CD14-positive monocyte (primary cell): ENCODE measurements at regions not wholly inside any gene's neighbourhood (a gene's known extent, or its start where the extent isn't known, plus 50 kb on each side); places are given as distances from the start of the nearest gene placed in this dataset.

ENCODE experiments used
- DNase-seq, 3 donors: peaks; one replicate each; pipeline ENCODE4 v3.0.0-alpha.2; 2011 to 2022
- H2AFZ ChIP-seq: 2 replicates; pipeline ENCODE4 v1.6.0; 2012; ENCODE audit warnings: mild to moderate bottlenecking, low read depth, low read length, inconsistent platforms; ENCODE audit not compliant: insufficient read depth, poor library complexity, severe bottlenecking
- H3K27ac ChIP-seq, 2 donors: 1 replicate in 1 of 2; 2 replicates in 1 of 2; pipeline ENCODE4 v1.5.1; 2012 to 2013; ENCODE audit warnings: low read length in 2 of 2, control low read depth in 1 of 2, inconsistent platforms in 1 of 2, low read depth in 1 of 2, mild to moderate bottlenecking in 1 of 2
- H3K27me3 ChIP-seq, 2 donors: one replicate each; pipeline versions ENCODE4 v1.6.0 to v1.6.1; 2011 to 2013; ENCODE audit warnings: low read length in 2 of 2; ENCODE audit not compliant: control insufficient read depth in 2 of 2, insufficient read depth in 2 of 2
- H3K36me3 ChIP-seq, 2 donors: replicated peaks in 1 of 2; 1 replicate in 1 of 2; 2 replicates in 1 of 2; pipeline versions ENCODE4 v1.5.1 to v1.6.1; 2012 to 2013; ENCODE audit warnings: low read length in 2 of 2, control low read depth in 1 of 2, inconsistent platforms in 1 of 2, mild to moderate bottlenecking in 1 of 2; ENCODE audit not compliant: insufficient read depth in 2 of 2, control insufficient read depth in 1 of 2
- H3K4me1 ChIP-seq, 2 donors: 1 replicate in 1 of 2; 2 replicates in 1 of 2; pipeline versions ENCODE4 v1.5.1 to v1.6.1; 2012 to 2013; ENCODE audit warnings: low read length in 2 of 2, control low read depth in 1 of 2, inconsistent platforms in 1 of 2, mild to moderate bottlenecking in 1 of 2, moderate library complexity in 1 of 2; ENCODE audit not compliant: insufficient read depth in 2 of 2, control insufficient read depth in 1 of 2
- H3K4me2 ChIP-seq: replicated peaks from 2 replicates; pipeline ENCODE3; 2012; ENCODE audit warnings: low read length, moderate library complexity, mild to moderate bottlenecking; ENCODE audit not compliant: poor library complexity, severe bottlenecking; ENCODE audit errors: extremely low read depth
- H3K4me3 ChIP-seq, 3 experiments: fragments of 200-600 bp in 1 of 3; sonication (generic) in 1 of 3; replicated peaks in 1 of 3; 1 replicate in 2 of 3; 2 replicates in 1 of 3; pipeline ENCODE4 v1.5.1; 2011 to 2013; ENCODE audit warnings: low read length in 3 of 3, mild to moderate bottlenecking in 3 of 3, control low read depth in 2 of 3, low read depth in 2 of 3, inconsistent platforms in 1 of 3, moderate library complexity in 1 of 3
- H3K79me2 ChIP-seq: 2 replicates; pipeline ENCODE4 v1.6.0; 2012; ENCODE audit warnings: mild to moderate bottlenecking, control low read depth, inconsistent platforms, low read length, moderate library complexity; ENCODE audit not compliant: insufficient read depth
- H3K9ac ChIP-seq: 2 replicates; pipeline ENCODE4 v1.6.0; 2017; ENCODE audit warnings: low read length, mild to moderate bottlenecking; ENCODE audit not compliant: insufficient read depth, poor library complexity, severe bottlenecking
- H3K9me3 ChIP-seq, 2 donors: replicated peaks in 1 of 2; 1 replicate in 1 of 2; 2 replicates in 1 of 2; pipeline versions ENCODE4 v1.5.1 to v1.6.1; 2012 to 2013; ENCODE audit warnings: low read length in 2 of 2, control low read depth in 1 of 2; ENCODE audit not compliant: control insufficient read depth in 1 of 2, insufficient read depth in 1 of 2
- H4K20me1 ChIP-seq: 2 replicates; pipeline ENCODE4 v1.6.0; 2012; ENCODE audit warnings: mild to moderate bottlenecking, low read length, control low read depth, moderate library complexity; ENCODE audit not compliant: insufficient read depth
- H3K27ac Mint-ChIP-seq, 7 donors: one replicate each; pipeline ENCODE4 v1.8.0; 2020; ENCODE audit warnings: mild to moderate bottlenecking in 7 of 7, mixed read lengths in 7 of 7, moderate library complexity in 6 of 7, inconsistent platforms in 2 of 7
- H3K27me3 Mint-ChIP-seq, 3 donors: one replicate each; pipeline ENCODE4 v1.8.0; 2021 to 2022; ENCODE audit warnings: low read depth in 3 of 3, mild to moderate bottlenecking in 3 of 3, mixed read lengths in 3 of 3, moderate library complexity in 3 of 3, inconsistent platforms in 1 of 3
- H3K36me3 Mint-ChIP-seq, 2 donors: one replicate each; pipeline ENCODE4 v1.8.0; 2020; ENCODE audit warnings: mixed read lengths in 2 of 2, inconsistent platforms in 1 of 2, mild to moderate bottlenecking in 1 of 2
- H3K4me1 Mint-ChIP-seq: one replicate; pipeline ENCODE4 v1.8.0; 2020; ENCODE audit warnings: mild to moderate bottlenecking, mixed read lengths
- H3K4me3 Mint-ChIP-seq, 2 donors: one replicate each; pipeline ENCODE4 v1.8.0; 2020; ENCODE audit warnings: mild to moderate bottlenecking in 2 of 2, mixed read lengths in 2 of 2, moderate library complexity in 1 of 2
- H3K9me3 Mint-ChIP-seq, 7 donors: one replicate each; pipeline ENCODE4 v1.8.0; 2020 to 2022; ENCODE audit warnings: mixed read lengths in 7 of 7, mild to moderate bottlenecking in 6 of 7, moderate library complexity in 6 of 7, inconsistent platforms in 2 of 7
- CTCF ChIP-seq: fragments of 200-600 bp; IDR thresholded peaks from one replicate; pipeline ENCODE4 v1.8.0; 2022; ENCODE audit warnings: antibody characterized with exemption, mild to moderate bottlenecking
- WGBS: methylation state at CpG from one replicate; pipeline ENCODE4 v1.1.5; 2013; ENCODE audit warnings: missing lambda C conversion rate; ENCODE audit not compliant: insufficient coverage; 5-methylcytosine and 5-hydroxymethylcytosine counted together
- intact Hi-C, 2 donors: fragments of 100-400 bp; cut with micrococcal nuclease; formaldehyde crosslinking; loops; one replicate each; pipeline versions ENCODE4 v1.15.0 to v1.15.1; 2023

DNA sequence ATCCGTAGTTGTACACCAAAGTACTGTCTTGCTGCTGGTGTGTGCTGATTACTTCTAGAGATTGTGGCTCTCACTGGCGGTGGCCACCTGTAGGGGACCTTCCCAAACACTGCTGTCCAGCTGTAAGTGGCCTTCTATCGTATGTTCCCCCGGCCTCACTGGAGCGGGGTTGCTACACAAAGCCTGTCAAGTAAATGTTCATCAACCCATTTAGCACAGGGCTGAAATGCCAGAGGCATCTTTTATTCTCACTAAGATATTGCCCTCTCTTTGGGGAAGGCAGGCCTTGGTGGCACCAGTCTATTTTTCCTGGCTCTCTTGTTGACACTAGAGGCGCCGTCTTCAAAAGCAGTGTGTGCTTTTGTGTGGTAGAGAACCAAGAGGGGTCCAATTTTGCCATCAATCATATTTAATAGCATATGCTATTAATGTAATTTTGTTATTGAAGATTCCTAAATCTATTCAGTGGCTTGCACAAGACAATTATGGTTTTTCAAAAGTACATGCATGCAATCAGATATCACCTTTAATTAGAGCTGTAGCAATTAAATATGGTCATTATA is 514.4 kb upstream of the SALL1 start:
- Histone ChIP-seq H3K79me2 (no peaks in the 10 kb centered on the region), H4K20me1 (no peaks in the 10 kb centered on the region), H2AFZ (no peak overlapping the region), H3K27me3 (no peaks in the 10 kb centered on the region), H3K36me3 (no peaks in the 10 kb centered on the region), H3K4me2 (no peak overlapping the region), H3K4me1 (no peaks in the 10 kb centered on the region), H3K9me3 (peaks cover 0 to 6% of the 10 kb centered on the region in 2 donors), H3K27ac (no peak overlapping the region), H3K9ac (no peak overlapping the region), H3K4me3 (no peak overlapping the region)
- DNase-seq, result no peak
- 100% methylated on average over 1 of the region's 7 CpGs for WGBS
- TF ChIP-seq CTCF, result no peak
- peaks cover 0 to 5% (median 3%) of the 10 kb centered on the region in 7 donors for H3K9me3 Mint-ChIP-seq
- H3K27me3 Mint-ChIP-seq, result peaks cover 0 to 2% (median 0%) of the 10 kb centered on the region in 3 donors
- intact Hi-C loops, result no loop called here
- H3K27ac Mint-ChIP-seq, result no peak overlapping the region
- H3K4me1 Mint-ChIP-seq, result no peaks in the 10 kb centered on the region
- H3K4me3 Mint-ChIP-seq, result no peak overlapping the region
- H3K36me3 Mint-ChIP-seq, result no peaks in the 10 kb centered on the region

DNA sequence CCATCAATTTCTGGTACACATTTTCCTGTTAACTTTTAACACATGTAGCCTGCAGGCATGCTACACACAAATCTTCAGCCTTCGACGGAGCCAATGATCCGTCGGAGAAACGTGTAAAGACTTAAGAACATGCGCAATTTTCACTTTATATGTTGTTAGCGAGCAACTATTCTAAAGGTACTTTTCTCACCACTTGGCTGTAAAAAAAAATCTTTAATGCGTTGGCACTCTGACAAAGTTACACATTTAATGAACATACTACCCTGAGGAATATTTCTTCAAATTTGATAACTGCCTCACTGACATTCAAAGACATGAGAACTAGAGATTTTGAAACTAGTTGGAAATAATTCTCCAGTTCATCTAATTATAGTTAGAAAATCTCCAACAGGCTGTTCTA is 507.5 kb upstream of the SALL1 start:
- intact Hi-C loops, result no loop called here
- H3K4me2 ChIP-seq, result no peak overlapping the region
- H3K36me3 ChIP-seq, result no peaks in the 10 kb centered on the region
- WGBS, result 95% methylated on average over 4 of the region's 8 CpGs
- no peaks in the 10 kb centered on the region for H4K20me1 ChIP-seq
- TF ChIP-seq CTCF, result no peak
- H3K9ac ChIP-seq, result no peak overlapping the region
- peaks cover 9 to 11% of the 10 kb centered on the region in 2 donors for H3K9me3 ChIP-seq
- Mint-ChIP-seq H3K4me1 (no peaks in the 10 kb centered on the region), H3K27me3 (no peaks in the 10 kb centered on the region), H3K36me3 (no peaks in the 10 kb centered on the region), H3K27ac (no peak overlapping the region), H3K4me3 (no peak overlapping the region), H3K9me3 (peaks cover 4 to 10% (median 6%) of the 10 kb centered on the region in 7 donors)
- H3K4me3 ChIP-seq, result no peak overlapping the region
- H3K27me3 ChIP-seq, result no peaks in the 10 kb centered on the region
- DNase-seq, result no peak
- no peaks in the 10 kb centered on the region for H3K4me1 ChIP-seq
- no peaks in the 10 kb centered on the region for H3K79me2 ChIP-seq
- H2AFZ ChIP-seq, result no peak overlapping the region
- no peak overlapping the region for H3K27ac ChIP-seq
